Endodermal cell (in vitro differentiated cells): ENCODE measurements at regions not wholly inside any gene's neighbourhood (a gene's known extent, or its start where the extent isn't known, plus 50 kb on each side); places are given as distances from the start of the nearest gene placed in this dataset.

Experiments used
- DNase-seq: peaks from one replicate; pipeline ENCODE4 v3.0.0-alpha.2; 2017
- H3K27ac ChIP-seq: 2 replicates; pipeline ENCODE4 v1.5.1; 2013; ENCODE audit warnings: mild to moderate bottlenecking, low read depth, low read length, moderate library complexity
- H3K27me3 ChIP-seq: 2 replicates; pipeline ENCODE4 v1.6.1; 2013; ENCODE audit warnings: mild to moderate bottlenecking, low read length, moderate library complexity; ENCODE audit not compliant: insufficient read depth, control insufficient read depth, poor library complexity, severe bottlenecking
- H3K36me3 ChIP-seq: 2 replicates; pipeline ENCODE4 v1.7.0; 2013; ENCODE audit warnings: mild to moderate bottlenecking, low read length, moderate library complexity; ENCODE audit not compliant: control insufficient read depth, insufficient read depth
- H3K4me1 ChIP-seq: one replicate; pipeline ENCODE4 v1.7.0; 2013; ENCODE audit warnings: low read length; ENCODE audit not compliant: control insufficient read depth, insufficient read depth
- H3K4me3 ChIP-seq: 2 replicates; pipeline ENCODE4 v1.5.1; 2013; ENCODE audit warnings: mild to moderate bottlenecking, low read length, moderate library complexity
- H3K9ac ChIP-seq: 2 replicates; pipeline ENCODE4 v1.6.1; 2013; ENCODE audit warnings: mild to moderate bottlenecking, low read length, moderate library complexity; ENCODE audit not compliant: poor library complexity, severe bottlenecking; ENCODE audit errors: extremely low read depth
- H3K9me3 ChIP-seq: 2 replicates; pipeline ENCODE4 v1.6.1; 2013; ENCODE audit warnings: mild to moderate bottlenecking, low read length, moderate library complexity; ENCODE audit not compliant: control insufficient read depth
- H3K27ac Mint-ChIP-seq: 2 replicates; pipeline ENCODE4 v1.8.0; 2020; ENCODE audit warnings: mixed read lengths
- H3K27me3 Mint-ChIP-seq: 2 replicates; pipeline ENCODE4 v1.8.0; 2021; ENCODE audit warnings: mild to moderate bottlenecking, mixed read lengths; ENCODE audit not compliant: insufficient read depth
- H3K36me3 Mint-ChIP-seq: 2 replicates; pipeline ENCODE4 v1.8.0; 2020; ENCODE audit warnings: low read depth, mixed read lengths
- H3K4me1 Mint-ChIP-seq: 2 replicates; pipeline ENCODE4 v1.8.0; 2020; ENCODE audit warnings: mixed read lengths
- H3K4me3 Mint-ChIP-seq: 2 replicates; pipeline ENCODE4 v1.8.0; 2020; ENCODE audit warnings: mild to moderate bottlenecking, moderate library complexity, mixed read lengths
- H3K9me3 Mint-ChIP-seq: 2 replicates; pipeline ENCODE4 v1.8.0; 2020; ENCODE audit warnings: mild to moderate bottlenecking, mixed read lengths
- CTCF ChIP-seq: fragments of 200-600 bp; sonication (generic); conservative IDR thresholded peaks from 2 replicates; pipeline ENCODE4 v1.5.0; 2021; ENCODE audit warnings: antibody characterized with exemption, mild to moderate bottlenecking
- WGBS, 2 experiments: methylation state at CpG; one replicate each; pipeline versions ENCODE4 v1.1.5 to v1.1.7; 2013; ENCODE audit warnings: missing lambda C conversion rate in 2 of 2, mixed read lengths in 1 of 2; ENCODE audit not compliant: insufficient coverage in 1 of 2, insufficient read length in 1 of 2; 5-methylcytosine and 5-hydroxymethylcytosine counted together

- no peak overlapping the region for H3K27ac Mint-ChIP-seq
- H3K4me3 Mint-ChIP-seq: no peak overlapping the region
- H3K4me1 Mint-ChIP-seq: no peaks in the 10 kb centered on the region
- no peaks in the 10 kb centered on the region for H3K36me3 Mint-ChIP-seq
- Histone ChIP-seq H3K4me1 (no peaks in the 10 kb centered on the region), H3K4me3 (no peak overlapping the region), H3K9ac (no peak overlapping the region), H3K36me3 (no peaks in the 10 kb centered on the region), H3K9me3 (no peaks in the 10 kb centered on the region), H3K27ac (no peak overlapping the region), H3K27me3 (no peaks in the 10 kb centered on the region)
- WGBS, 2 experiments: 94 to 100% methylated on average over 2 to 4 of the region's 4 CpGs
- peaks cover 2% of the 10 kb centered on the region for H3K27me3 Mint-ChIP-seq
- peaks cover 51% of the 10 kb centered on the region for H3K9me3 Mint-ChIP-seq
- no peak for DNase-seq
- no peak for TF ChIP-seq CTCF
These were observed 104.7 kb downstream of the LITAF start for GRCh38 chr16:11481987-11482386.

- 91 to 97% methylated on average over 5 of the region's 6 CpGs for WGBS, 2 experiments
- Histone ChIP-seq H3K4me1 (no peaks in the 10 kb centered on the region), H3K27ac (no peak overlapping the region), H3K27me3 (no peaks in the 10 kb centered on the region), H3K4me3 (no peak overlapping the region), H3K9me3 (no peaks in the 10 kb centered on the region), H3K36me3 (no peaks in the 10 kb centered on the region), H3K9ac (no peak overlapping the region)
- peaks cover 2% of the 10 kb centered on the region for H3K27me3 Mint-ChIP-seq
- DNase-seq: no peak
- no peak for TF ChIP-seq CTCF
- H3K36me3 Mint-ChIP-seq: no peaks in the 10 kb centered on the region
- H3K27ac Mint-ChIP-seq: no peak overlapping the region
- peaks cover 51% of the 10 kb centered on the region for H3K9me3 Mint-ChIP-seq
- no peak overlapping the region for H3K4me3 Mint-ChIP-seq
- no peaks in the 10 kb centered on the region for H3K4me1 Mint-ChIP-seq
These were observed 103.6 kb downstream of the LITAF start for GRCh38 chr16:11482946-11483748.

GRCh38 chr16:11484691-11485258 is 101.9 kb downstream of the LITAF start:
- Mint-ChIP-seq H3K4me1 (no peaks in the 10 kb centered on the region), H3K4me3 (no peak overlapping the region), H3K9me3 (peaks cover 52% of the 10 kb centered on the region), H3K27me3 (no peaks in the 10 kb centered on the region), H3K36me3 (no peaks in the 10 kb centered on the region), H3K27ac (no peak overlapping the region)
- Histone ChIP-seq H3K36me3 (no peaks in the 10 kb centered on the region), H3K9me3 (no peaks in the 10 kb centered on the region), H3K27ac (no peak overlapping the region), H3K4me1 (no peaks in the 10 kb centered on the region), H3K4me3 (no peak overlapping the region), H3K27me3 (no peaks in the 10 kb centered on the region), H3K9ac (no peak overlapping the region)
- TF ChIP-seq CTCF: no peak
- DNase-seq: no peak
- 73 to 91% methylated on average over 3 to 8 of the region's 8 CpGs for WGBS, 2 experiments
